Endothelial cell (in vitro differentiated cells): ENCODE measurements at regions not wholly inside any gene's neighbourhood (a gene's known extent, or its start where the extent isn't known, plus 50 kb on each side); places are given as distances from the start of the nearest gene placed in this dataset.

Experiments used
- DNase-seq: peaks from one replicate; pipeline ENCODE4 v3.0.0; 2021; ENCODE audit warnings: low spot score
- H3K27ac Mint-ChIP-seq: one replicate; pipeline ENCODE4 v1.8.0; 2021; ENCODE audit warnings: mixed read lengths, inconsistent platforms; ENCODE audit not compliant: unreplicated experiment
- H3K27me3 Mint-ChIP-seq: one replicate; pipeline ENCODE4 v1.8.0; 2021; ENCODE audit warnings: mild to moderate bottlenecking, moderate library complexity, mixed read lengths, inconsistent platforms; ENCODE audit not compliant: unreplicated experiment
- H3K36me3 Mint-ChIP-seq: one replicate; pipeline ENCODE4 v1.8.0; 2021; ENCODE audit warnings: mild to moderate bottlenecking, low read depth, mixed read lengths, inconsistent platforms; ENCODE audit not compliant: unreplicated experiment
- H3K4me1 Mint-ChIP-seq: one replicate; pipeline ENCODE4 v1.8.0; 2021; ENCODE audit warnings: mild to moderate bottlenecking, mixed read lengths, inconsistent platforms; ENCODE audit not compliant: unreplicated experiment
- H3K4me3 Mint-ChIP-seq: one replicate; pipeline ENCODE4 v1.8.0; 2021; ENCODE audit warnings: mild to moderate bottlenecking, mixed read lengths, inconsistent platforms; ENCODE audit not compliant: unreplicated experiment
- H3K9me3 Mint-ChIP-seq: one replicate; pipeline ENCODE4 v1.8.0; 2021; ENCODE audit warnings: mixed read lengths, inconsistent platforms; ENCODE audit not compliant: unreplicated experiment
- TF ChIP-seq, protein P1 (sequence below): fragments of 200-600 bp; sonication (generic); IDR thresholded peaks from one replicate; pipeline ENCODE4 v1.5.0; 2021; ENCODE audit warnings: antibody characterized with exemption; ENCODE audit not compliant: unreplicated experiment

DNA sequence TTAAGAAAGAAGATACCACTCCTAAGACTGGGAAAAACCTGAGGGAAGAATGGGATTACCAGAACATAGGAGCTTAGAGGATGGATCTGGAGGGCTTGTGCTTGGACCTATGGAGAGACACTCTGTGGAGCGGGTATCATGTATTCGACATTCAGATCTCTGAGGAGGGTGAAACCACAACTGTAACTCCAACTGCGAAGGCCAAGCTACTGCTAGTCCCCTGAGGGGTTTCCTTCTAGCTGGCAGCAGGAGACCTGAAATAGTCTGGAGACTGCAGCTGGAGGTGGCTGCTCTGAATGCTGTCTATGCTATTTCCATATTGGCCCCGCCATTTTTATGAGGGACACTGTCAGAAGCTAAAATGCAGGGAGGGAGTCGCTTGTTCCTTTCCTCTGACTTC is 462.3 kb downstream of the PTPRC start:
- no peaks in the 10 kb centered on the region for H3K27me3 Mint-ChIP-seq
- H3K9me3 Mint-ChIP-seq = no peaks in the 10 kb centered on the region
- no peaks in the 10 kb centered on the region for H3K36me3 Mint-ChIP-seq
- H3K27ac Mint-ChIP-seq = no peak overlapping the region
- TF ChIP-seq, protein P1, sequence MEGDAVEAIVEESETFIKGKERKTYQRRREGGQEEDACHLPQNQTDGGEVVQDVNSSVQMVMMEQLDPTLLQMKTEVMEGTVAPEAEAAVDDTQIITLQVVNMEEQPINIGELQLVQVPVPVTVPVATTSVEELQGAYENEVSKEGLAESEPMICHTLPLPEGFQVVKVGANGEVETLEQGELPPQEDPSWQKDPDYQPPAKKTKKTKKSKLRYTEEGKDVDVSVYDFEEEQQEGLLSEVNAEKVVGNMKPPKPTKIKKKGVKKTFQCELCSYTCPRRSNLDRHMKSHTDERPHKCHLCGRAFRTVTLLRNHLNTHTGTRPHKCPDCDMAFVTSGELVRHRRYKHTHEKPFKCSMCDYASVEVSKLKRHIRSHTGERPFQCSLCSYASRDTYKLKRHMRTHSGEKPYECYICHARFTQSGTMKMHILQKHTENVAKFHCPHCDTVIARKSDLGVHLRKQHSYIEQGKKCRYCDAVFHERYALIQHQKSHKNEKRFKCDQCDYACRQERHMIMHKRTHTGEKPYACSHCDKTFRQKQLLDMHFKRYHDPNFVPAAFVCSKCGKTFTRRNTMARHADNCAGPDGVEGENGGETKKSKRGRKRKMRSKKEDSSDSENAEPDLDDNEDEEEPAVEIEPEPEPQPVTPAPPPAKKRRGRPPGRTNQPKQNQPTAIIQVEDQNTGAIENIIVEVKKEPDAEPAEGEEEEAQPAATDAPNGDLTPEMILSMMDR = no peak
- no peaks in the 10 kb centered on the region for H3K4me1 Mint-ChIP-seq
- H3K4me3 Mint-ChIP-seq = no peak overlapping the region
- no peak for DNase-seq

DNA sequence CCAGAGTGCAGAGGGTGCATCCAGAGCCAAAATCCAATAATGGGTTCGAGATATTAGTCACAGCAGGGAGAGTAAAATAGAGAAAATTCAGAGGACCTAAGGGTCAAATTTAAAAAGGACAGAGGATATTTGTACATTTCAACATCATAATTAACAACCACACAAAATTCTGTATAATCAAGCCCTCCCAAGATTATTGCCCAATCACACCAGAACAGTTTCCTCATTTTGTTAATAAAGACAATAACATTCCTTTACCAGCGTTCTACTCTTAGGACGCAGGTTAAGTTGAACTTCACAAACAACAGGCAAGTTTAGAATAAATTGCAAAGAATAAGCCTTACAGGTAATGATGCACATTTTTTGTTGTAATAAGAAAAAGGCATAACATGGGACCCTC is 462.8 kb downstream of the PTPRC start:
- H3K27ac Mint-ChIP-seq = no peak overlapping the region
- no peaks in the 10 kb centered on the region for H3K36me3 Mint-ChIP-seq
- H3K4me3 Mint-ChIP-seq = no peak overlapping the region
- H3K27me3 Mint-ChIP-seq = no peaks in the 10 kb centered on the region
- no peaks in the 10 kb centered on the region for H3K4me1 Mint-ChIP-seq
- TF ChIP-seq, protein P1 = no peak
- no peaks in the 10 kb centered on the region for H3K9me3 Mint-ChIP-seq
- DNase-seq = no peak

GRCh38 chr1:199102239-199102638 is 463.4 kb downstream of the PTPRC start:
- no peaks in the 10 kb centered on the region for H3K36me3 Mint-ChIP-seq
- H3K27me3 Mint-ChIP-seq = no peaks in the 10 kb centered on the region
- TF ChIP-seq, protein P1 = no peak
- H3K27ac Mint-ChIP-seq = no peak overlapping the region
- no peak overlapping the region for H3K4me3 Mint-ChIP-seq
- DNase-seq = no peak
- H3K4me1 Mint-ChIP-seq = no peaks in the 10 kb centered on the region
- no peaks in the 10 kb centered on the region for H3K9me3 Mint-ChIP-seq

DNA sequence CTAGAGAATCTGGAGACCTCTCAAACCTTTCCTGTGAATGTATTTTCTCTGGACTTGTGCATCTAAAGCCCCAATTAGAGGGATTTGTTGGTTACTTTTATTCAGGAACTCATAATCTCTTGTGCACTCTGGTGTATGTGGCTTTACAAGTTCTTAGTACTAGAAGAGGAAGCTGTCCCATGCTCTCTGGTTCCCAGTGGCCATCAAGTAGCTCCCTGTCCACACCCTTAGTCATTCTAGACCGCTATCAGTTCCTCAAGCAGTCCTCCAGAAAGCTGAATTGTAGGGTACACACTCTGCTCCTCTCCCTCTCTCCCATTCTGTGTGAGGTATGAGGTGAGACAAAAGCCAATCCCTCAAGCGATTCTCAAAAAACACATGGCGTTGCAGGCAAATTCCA is 470.3 kb downstream of the PTPRC start:
- Mint-ChIP-seq H3K4me3 (no peak overlapping the region), H3K27me3 (no peaks in the 10 kb centered on the region), H3K36me3 (no peaks in the 10 kb centered on the region), H3K4me1 (no peaks in the 10 kb centered on the region), H3K27ac (no peak overlapping the region), H3K9me3 (no peaks in the 10 kb centered on the region)
- DNase-seq = no peak
- TF ChIP-seq, protein P1 = no peak

DNA sequence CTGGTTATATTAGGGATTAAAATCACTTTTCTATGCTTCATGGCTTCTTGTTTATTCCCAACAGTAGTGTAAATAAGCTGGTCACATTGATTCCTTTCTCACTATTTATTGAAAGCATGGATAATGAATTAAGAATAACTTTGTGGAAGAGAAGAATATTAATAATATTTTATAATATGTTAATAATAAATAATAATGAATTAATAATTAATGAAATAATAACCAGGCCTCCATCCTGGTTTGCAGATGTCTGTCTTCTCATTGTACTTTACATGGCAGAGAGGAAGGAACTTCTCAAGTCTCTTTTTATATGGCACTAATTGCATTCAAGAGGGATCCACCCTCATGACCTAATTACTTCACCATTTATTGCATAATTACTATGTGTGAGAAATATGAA is 473.5 kb downstream of the PTPRC start:
- Mint-ChIP-seq H3K4me3 (no peak overlapping the region), H3K4me1 (no peaks in the 10 kb centered on the region), H3K9me3 (no peaks in the 10 kb centered on the region), H3K36me3 (no peaks in the 10 kb centered on the region), H3K27me3 (no peaks in the 10 kb centered on the region), H3K27ac (no peak overlapping the region)
- no peak for DNase-seq
- TF ChIP-seq, protein P1 = no peak
